ENCODE measurements at regions not wholly inside any gene's neighbourhood (a gene's known extent, or its start where the extent isn't known, plus 50 kb on each side); places are given as distances from the start of the nearest gene placed in this dataset.
A peak's percentile ranks its signal among the peaks of the same experiment; 100 is the strongest.

GRCh38 chr3:13264468-13264795 lies 155.7 kb downstream of the NUP210 start:
- POLR2A ChIA-PET = no interaction called here
- no peaks in the 10 kb centered on the region for H3K79me2 ChIP-seq (ENCODE audit: insufficient read depth, low read depth, low read length)
- H3K27ac ChIP-seq (ENCODE audit: low read depth, low read length, poor library complexity, severe bottlenecking) = no peak overlapping the region
- CTCF ChIA-PET (ENCODE audit: unreplicated experiment) = no interaction called here
- TF ChIP-seq EZH2phosphoT487 (IDR thresholded peaks at IDR 0.05; ENCODE audit: borderline replicate concordance, low read depth, low read length) (no peak), CTCF (conservative IDR thresholded peaks at IDR 0.05; ENCODE audit: low read length) (no peak)
- H3K4me1 ChIP-seq (ENCODE audit: insufficient read depth, low read length, poor library complexity, severe bottlenecking) = peaks cover 17% of the 10 kb centered on the region
- no peaks in the 10 kb centered on the region for H3K9me2 ChIP-seq (ENCODE audit: insufficient read depth, low read length)
- no peak overlapping the region for H2AFZ ChIP-seq (ENCODE audit: low read length)
- H3K9me3 ChIP-seq (ENCODE audit: low read length) = no peaks in the 10 kb centered on the region
- no peak overlapping the region for H3K4me2 ChIP-seq (ENCODE audit: low read length)
- no peak for DNase-seq (ENCODE audit: low spot score)
- BruUV-seq (replicated peaks) = no TSS peak
- no peaks in the 10 kb centered on the region for H3K36me3 ChIP-seq (ENCODE audit: insufficient read depth, low read length)
- H4K20me1 ChIP-seq (ENCODE audit: insufficient read depth, low read length) = no peaks in the 10 kb centered on the region
- H3K4me3 ChIP-seq (ENCODE audit: low read depth, low read length, poor library complexity, severe bottlenecking) = no peak overlapping the region
- intact Hi-C loops (cut with micrococcal nuclease; ENCODE audit: unreplicated experiment) = no loop called here

- Histone ChIP-seq H3K36me3 (ENCODE audit: insufficient read depth, low read length) (no peaks in the 10 kb centered on the region), H3K4me2 (ENCODE audit: low read length) (no peak overlapping the region), H3K9me3 (ENCODE audit: low read length) (no peaks in the 10 kb centered on the region), H2AFZ (ENCODE audit: low read length) (no peak overlapping the region), H3K27ac (ENCODE audit: low read depth, low read length, poor library complexity, severe bottlenecking) (no peak overlapping the region), H3K79me2 (ENCODE audit: insufficient read depth, low read depth, low read length) (no peaks in the 10 kb centered on the region), H3K9me2 (ENCODE audit: insufficient read depth, low read length) (no peaks in the 10 kb centered on the region), H4K20me1 (ENCODE audit: insufficient read depth, low read length) (no peaks in the 10 kb centered on the region), H3K4me1 (ENCODE audit: insufficient read depth, low read length, poor library complexity, severe bottlenecking) (peaks cover 17% of the 10 kb centered on the region), H3K4me3 (ENCODE audit: low read depth, low read length, poor library complexity, severe bottlenecking) (no peak overlapping the region)
- CTCF ChIA-PET (ENCODE audit: unreplicated experiment) = no interaction called here
- intact Hi-C loops (cut with micrococcal nuclease; ENCODE audit: unreplicated experiment) = no loop called here
- BruUV-seq (replicated peaks) = no TSS peak
- POLR2A ChIA-PET = interaction anchor here (0.8 kb wide), 1 partner anchor 1378 kb away, joined by 5 read pairs; no protein-coding TSS in a partner anchor
- DNase-seq (ENCODE audit: low spot score) = no peak
- TF ChIP-seq CTCF (conservative IDR thresholded peaks at IDR 0.05; ENCODE audit: low read length) (no peak), EZH2phosphoT487 (IDR thresholded peaks at IDR 0.05; ENCODE audit: borderline replicate concordance, low read depth, low read length) (no peak)
Measured at GRCh38 chr3:13263770-13264467, 156.2 kb downstream of the NUP210 start.

GRCh38 chr3:13262493-13263211 lies 157.5 kb downstream of the NUP210 start:
- peak; percentile 57 for DNase-seq (ENCODE audit: low spot score)
- Histone ChIP-seq H4K20me1 (ENCODE audit: insufficient read depth, low read length) (no peaks in the 10 kb centered on the region), H3K4me3 (ENCODE audit: low read depth, low read length, poor library complexity, severe bottlenecking) (peak overlapping the region; percentile 4), H3K4me2 (ENCODE audit: low read length) (peak overlapping the region; percentile 50), H2AFZ (ENCODE audit: low read length) (peak overlapping the region; percentile 91; the same call in 1 of the 2 replicates), H3K4me1 (ENCODE audit: insufficient read depth, low read length, poor library complexity, severe bottlenecking) (peaks cover 17% of the 10 kb centered on the region), H3K9me3 (ENCODE audit: low read length) (no peaks in the 10 kb centered on the region), H3K36me3 (ENCODE audit: insufficient read depth, low read length) (no peaks in the 10 kb centered on the region), H3K27ac (ENCODE audit: low read depth, low read length, poor library complexity, severe bottlenecking) (peak overlapping the region; percentile 13), H3K79me2 (ENCODE audit: insufficient read depth, low read depth, low read length) (no peaks in the 10 kb centered on the region), H3K9me2 (ENCODE audit: insufficient read depth, low read length) (no peaks in the 10 kb centered on the region)
- no peak for TF ChIP-seq CTCF (conservative IDR thresholded peaks at IDR 0.05; ENCODE audit: low read length)
- intact Hi-C loops (cut with micrococcal nuclease; ENCODE audit: unreplicated experiment) = no loop called here
- CTCF ChIA-PET (ENCODE audit: unreplicated experiment) = no interaction called here
- POLR2A ChIA-PET = interaction anchor here (1.0 kb wide), 1 partner anchor 40 kb away, joined by 3 read pairs; no protein-coding TSS in a partner anchor
- no TSS peak for BruUV-seq (replicated peaks)

Measured in OCI-LY7 (cell line).